Stimulated activated naive CD4-positive, alpha-beta T cell (primary cell): ENCODE measurements at regions not wholly inside any gene's neighbourhood (a gene's known extent, or its start where the extent isn't known, plus 50 kb on each side); places are given as distances from the start of the nearest gene placed in this dataset.

ENCODE experiments used
- DNase-seq, 6 experiments: peaks; one replicate each; lab custom pipeline; 2025; lab: John Stamatoyannopoulos, UW

- no peak for DNase-seq
Measured at GRCh38 chr11:92838759-92839310, 130.6 kb upstream of the MTNR1B start.

GRCh38 chr11:92839450-92839849 is 130.0 kb upstream of the MTNR1B start:
- no peak for DNase-seq

GRCh38 chr11:92841719-92842118 is 127.7 kb upstream of the MTNR1B start:
- no peak for DNase-seq

GRCh38 chr11:92843455-92843854 is 126.0 kb upstream of the MTNR1B start:
- DNase-seq: no peak

GRCh38 chr11:92844197-92844596 is 125.3 kb upstream of the MTNR1B start:
- DNase-seq: no peak

- no peak for DNase-seq
Measured at GRCh38 chr11:92845390-92845789, 124.1 kb upstream of the MTNR1B start.

- DNase-seq: no peak
Measured at GRCh38 chr11:92845805-92846204, 123.6 kb upstream of the MTNR1B start.

- DNase-seq: no peak
Measured at GRCh38 chr11:92846491-92847125, 122.8 kb upstream of the MTNR1B start.

- no peak for DNase-seq
Measured at GRCh38 chr11:92848578-92848977, 120.9 kb upstream of the MTNR1B start.

GRCh38 chr11:92850296-92850826 is 119.1 kb upstream of the MTNR1B start:
- DNase-seq: no peak

GRCh38 chr11:92852229-92852628 is 117.2 kb upstream of the MTNR1B start:
- DNase-seq: no peak

GRCh38 chr11:92852946-92853345 is 116.5 kb upstream of the MTNR1B start:
- DNase-seq: no peak

- no peak for DNase-seq
Measured at GRCh38 chr11:92854162-92854561, 115.3 kb upstream of the MTNR1B start.

- no peak for DNase-seq
Measured at GRCh38 chr11:92854952-92855351, 114.5 kb upstream of the MTNR1B start.

- DNase-seq: no peak
Measured at GRCh38 chr11:92855607-92856405, 113.6 kb upstream of the MTNR1B start.

- no peak for DNase-seq
Measured at GRCh38 chr11:92857407-92857806, 112.0 kb upstream of the MTNR1B start.

- DNase-seq: no peak
Measured at GRCh38 chr11:92859156-92859690, 110.2 kb upstream of the MTNR1B start.

- no peak for DNase-seq
Measured at GRCh38 chr11:92861634-92862033, 107.8 kb upstream of the MTNR1B start.

- DNase-seq: no peak
Measured at GRCh38 chr11:92865352-92865751, 104.1 kb upstream of the MTNR1B start.

GRCh38 chr11:92866679-92867282 is 102.7 kb upstream of the MTNR1B start:
- DNase-seq: no peak

GRCh38 chr11:92867913-92868619 is 101.4 kb upstream of the MTNR1B start:
- DNase-seq: no peak

GRCh38 chr11:92869716-92870115 is 99.7 kb upstream of the MTNR1B start:
- no peak for DNase-seq
